ENCODE measurements at regions not wholly inside any gene's neighbourhood (a gene's known extent, or its start where the extent isn't known, plus 50 kb on each side); places are given as distances from the start of the nearest gene placed in this dataset.

GRCh38 chr15:29990035-29990434 lies 92.7 kb upstream of the GOLGA8J start:
- TF ChIP-seq, protein P1, sequence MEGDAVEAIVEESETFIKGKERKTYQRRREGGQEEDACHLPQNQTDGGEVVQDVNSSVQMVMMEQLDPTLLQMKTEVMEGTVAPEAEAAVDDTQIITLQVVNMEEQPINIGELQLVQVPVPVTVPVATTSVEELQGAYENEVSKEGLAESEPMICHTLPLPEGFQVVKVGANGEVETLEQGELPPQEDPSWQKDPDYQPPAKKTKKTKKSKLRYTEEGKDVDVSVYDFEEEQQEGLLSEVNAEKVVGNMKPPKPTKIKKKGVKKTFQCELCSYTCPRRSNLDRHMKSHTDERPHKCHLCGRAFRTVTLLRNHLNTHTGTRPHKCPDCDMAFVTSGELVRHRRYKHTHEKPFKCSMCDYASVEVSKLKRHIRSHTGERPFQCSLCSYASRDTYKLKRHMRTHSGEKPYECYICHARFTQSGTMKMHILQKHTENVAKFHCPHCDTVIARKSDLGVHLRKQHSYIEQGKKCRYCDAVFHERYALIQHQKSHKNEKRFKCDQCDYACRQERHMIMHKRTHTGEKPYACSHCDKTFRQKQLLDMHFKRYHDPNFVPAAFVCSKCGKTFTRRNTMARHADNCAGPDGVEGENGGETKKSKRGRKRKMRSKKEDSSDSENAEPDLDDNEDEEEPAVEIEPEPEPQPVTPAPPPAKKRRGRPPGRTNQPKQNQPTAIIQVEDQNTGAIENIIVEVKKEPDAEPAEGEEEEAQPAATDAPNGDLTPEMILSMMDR (IDR thresholded peaks at IDR 0.05; ENCODE audit: low read depth, low read length) = no peak
- TF ChIP-seq POLR2A (IDR thresholded peaks at IDR 0.05; ENCODE audit: extremely low read depth, insufficient read length) (no peak), MYC (IDR thresholded peaks at IDR 0.05; ENCODE audit: low read depth, low read length) (no peak)
- TF ChIP-seq, protein P2, sequence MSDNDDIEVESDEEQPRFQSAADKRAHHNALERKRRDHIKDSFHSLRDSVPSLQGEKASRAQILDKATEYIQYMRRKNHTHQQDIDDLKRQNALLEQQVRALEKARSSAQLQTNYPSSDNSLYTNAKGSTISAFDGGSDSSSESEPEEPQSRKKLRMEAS (IDR thresholded peaks at IDR 0.05; ENCODE audit: low read depth, low read length) = no peak

All from NB4 (cell line).